IPS-20b (cell line): ENCODE measurements at regions not wholly inside any gene's neighbourhood (a gene's known extent, or its start where the extent isn't known, plus 50 kb on each side); places are given as distances from the start of the nearest gene placed in this dataset.

ENCODE experiments used
- H3K27ac ChIP-seq: one replicate; pipeline ENCODE4 v1.5.1; 2013; ENCODE audit warnings: low read length
- H3K27me3 ChIP-seq: 2 replicates; pipeline ENCODE4 v1.6.1; 2013; ENCODE audit warnings: mild to moderate bottlenecking, low read length, inconsistent platforms; ENCODE audit not compliant: insufficient read depth
- H3K36me3 ChIP-seq: 2 replicates; pipeline ENCODE4 v1.6.1; 2013; ENCODE audit warnings: low read depth, mild to moderate bottlenecking, inconsistent platforms, low read length, moderate library complexity; ENCODE audit not compliant: insufficient read depth
- H3K4me1 ChIP-seq: 2 replicates; pipeline ENCODE4 v1.6.1; 2013; ENCODE audit warnings: mild to moderate bottlenecking, control low read depth, inconsistent platforms, low read length, moderate library complexity; ENCODE audit not compliant: insufficient read depth
- H3K4me3 ChIP-seq: 2 replicates; pipeline ENCODE4 v1.5.1; 2013; ENCODE audit warnings: mild to moderate bottlenecking, low read length, inconsistent platforms
- H3K9ac ChIP-seq: 2 replicates; pipeline ENCODE4 v1.6.1; 2013; ENCODE audit warnings: low read depth, mild to moderate bottlenecking, inconsistent platforms, low read length, moderate library complexity
- H3K9me3 ChIP-seq: 2 replicates; pipeline ENCODE4 v1.6.1; 2013; ENCODE audit warnings: mild to moderate bottlenecking, low read depth, low read length, inconsistent platforms; ENCODE audit not compliant: insufficient read depth

- no peaks in the 10 kb centered on the region for H3K9me3 ChIP-seq
- no peak overlapping the region for H3K27ac ChIP-seq
- H3K4me1 ChIP-seq: no peaks in the 10 kb centered on the region
- no peak overlapping the region for H3K4me3 ChIP-seq
- H3K9ac ChIP-seq: no peak overlapping the region
- no peaks in the 10 kb centered on the region for H3K27me3 ChIP-seq
- no peaks in the 10 kb centered on the region for H3K36me3 ChIP-seq
Measured at GRCh38 chr1:59232216-59232615, 64.7 kb upstream of the FGGY start.

- H3K9ac ChIP-seq: no peak overlapping the region
- H3K9me3 ChIP-seq: no peaks in the 10 kb centered on the region
- H3K27me3 ChIP-seq: no peaks in the 10 kb centered on the region
- peaks cover 5% of the 10 kb centered on the region; the same call in 1 of the 2 replicates for H3K4me1 ChIP-seq
- H3K4me3 ChIP-seq: no peak overlapping the region
- no peaks in the 10 kb centered on the region for H3K36me3 ChIP-seq
- H3K27ac ChIP-seq: no peak overlapping the region
Measured at GRCh38 chr1:59233444-59233843, 63.5 kb upstream of the FGGY start.

- Histone ChIP-seq H3K36me3 (no peaks in the 10 kb centered on the region), H3K27me3 (no peaks in the 10 kb centered on the region), H3K4me1 (peaks cover 7% of the 10 kb centered on the region; the same call in 1 of the 2 replicates), H3K4me3 (no peak overlapping the region), H3K27ac (no peak overlapping the region), H3K9ac (no peak overlapping the region), H3K9me3 (no peaks in the 10 kb centered on the region)
Measured at GRCh38 chr1:59236721-59237545, 60.0 kb upstream of the FGGY start.

- H3K27me3 ChIP-seq: no peaks in the 10 kb centered on the region
- no peak overlapping the region for H3K4me3 ChIP-seq
Measured at GRCh38 chr1:59237900-59238299, 59.0 kb upstream of the FGGY start.

GRCh38 chr1:59238333-59238934 lies 58.5 kb upstream of the FGGY start:
- H3K36me3 ChIP-seq: no peaks in the 10 kb centered on the region
- H3K4me3 ChIP-seq: no peak overlapping the region
- peaks cover 7% of the 10 kb centered on the region; the same call in 1 of the 2 replicates for H3K4me1 ChIP-seq
- H3K9ac ChIP-seq: no peak overlapping the region
- no peaks in the 10 kb centered on the region for H3K27me3 ChIP-seq
- H3K27ac ChIP-seq: no peak overlapping the region
- no peaks in the 10 kb centered on the region for H3K9me3 ChIP-seq

More at GRCh38 chr1:59237900-59238299, 59.0 kb upstream of the FGGY start:
- Histone ChIP-seq H3K4me1 (peaks cover 7% of the 10 kb centered on the region; the same call in 1 of the 2 replicates), H3K9ac (no peak overlapping the region), H3K27ac (no peak overlapping the region), H3K36me3 (no peaks in the 10 kb centered on the region), H3K9me3 (no peaks in the 10 kb centered on the region)

- Histone ChIP-seq H3K36me3 (no peaks in the 10 kb centered on the region), H3K27ac (no peak overlapping the region), H3K9me3 (no peaks in the 10 kb centered on the region), H3K9ac (no peak overlapping the region), H3K27me3 (no peaks in the 10 kb centered on the region), H3K4me3 (no peak overlapping the region), H3K4me1 (peaks cover 7% of the 10 kb centered on the region; the same call in 1 of the 2 replicates)
Measured at GRCh38 chr1:59238993-59239392, 57.9 kb upstream of the FGGY start.

GRCh38 chr1:59241909-59242308 lies 55.0 kb upstream of the FGGY start:
- no peak overlapping the region for H3K27ac ChIP-seq
- no peak overlapping the region for H3K4me3 ChIP-seq
- no peaks in the 10 kb centered on the region for H3K36me3 ChIP-seq
- H3K9ac ChIP-seq: no peak overlapping the region
- no peaks in the 10 kb centered on the region for H3K27me3 ChIP-seq
- peaks cover 2% of the 10 kb centered on the region; the same call in 1 of the 2 replicates for H3K9me3 ChIP-seq
- peaks cover 7% of the 10 kb centered on the region; the same call in 1 of the 2 replicates for H3K4me1 ChIP-seq

- Histone ChIP-seq H3K4me3 (no peak overlapping the region), H3K27me3 (no peaks in the 10 kb centered on the region), H3K9me3 (peaks cover 6% of the 10 kb centered on the region), H3K9ac (no peak overlapping the region), H3K36me3 (no peaks in the 10 kb centered on the region), H3K4me1 (peaks cover 7% of the 10 kb centered on the region; the same call in 1 of the 2 replicates), H3K27ac (no peak overlapping the region)
Measured at GRCh38 chr1:59242370-59242769, 54.5 kb upstream of the FGGY start.

- Histone ChIP-seq H3K27me3 (no peaks in the 10 kb centered on the region), H3K4me1 (peaks cover under 1% of the 10 kb centered on the region; the same call in 1 of the 2 replicates), H3K27ac (no peak overlapping the region), H3K9ac (no peak overlapping the region), H3K36me3 (no peaks in the 10 kb centered on the region), H3K9me3 (peaks cover 15% of the 10 kb centered on the region), H3K4me3 (no peak overlapping the region)
Measured at GRCh38 chr1:59243550-59243949, 53.3 kb upstream of the FGGY start.

GRCh38 chr1:59243978-59244377 lies 52.9 kb upstream of the FGGY start:
- H3K27me3 ChIP-seq: no peaks in the 10 kb centered on the region
- H3K27ac ChIP-seq: no peak overlapping the region
- H3K4me1 ChIP-seq: no peaks in the 10 kb centered on the region
- no peak overlapping the region for H3K9ac ChIP-seq
- H3K36me3 ChIP-seq: no peaks in the 10 kb centered on the region
- H3K9me3 ChIP-seq: peaks cover 15% of the 10 kb centered on the region
- no peak overlapping the region for H3K4me3 ChIP-seq

GRCh38 chr1:59244891-59245290 lies 52.0 kb upstream of the FGGY start:
- H3K9ac ChIP-seq: no peak overlapping the region
- no peak overlapping the region for H3K27ac ChIP-seq
- H3K27me3 ChIP-seq: no peaks in the 10 kb centered on the region
- H3K4me3 ChIP-seq: no peak overlapping the region
- no peaks in the 10 kb centered on the region for H3K36me3 ChIP-seq
- H3K4me1 ChIP-seq: no peaks in the 10 kb centered on the region
- H3K9me3 ChIP-seq: peaks cover 18% of the 10 kb centered on the region
